IMR-90 (cell line): ENCODE measurements at regions not wholly inside any gene's neighbourhood (a gene's known extent, or its start where the extent isn't known, plus 50 kb on each side); places are given as distances from the start of the nearest gene placed in this dataset.

Experiments used
- BHLHE40 ChIP-seq: fragments of 150-350 bp; IDR thresholded peaks from 2 replicates; pipeline ENCODE4 v1.6.1; 2016; ENCODE audit warnings: mild to moderate bottlenecking, low read depth, low read length
- CHD1 ChIP-seq: IDR thresholded peaks from 2 replicates; pipeline ENCODE4 v1.6.1; 2012; ENCODE audit warnings: low read depth, low read length, improper control_type of control experiment
- CTCF ChIP-seq: conservative IDR thresholded peaks from 2 replicates; pipeline ENCODE4 v1.5.1; 2012; ENCODE audit warnings: mild to moderate bottlenecking, low read depth, low read length, improper control_type of control experiment
- POLR2A ChIP-seq: IDR thresholded peaks from 2 replicates; pipeline ENCODE4 v1.6.1; 2012; ENCODE audit warnings: mild to moderate bottlenecking, low read depth, low read length
- RAD21 ChIP-seq: IDR thresholded peaks from 2 replicates; pipeline ENCODE4 v1.6.1; 2012; ENCODE audit warnings: low read length, improper control_type of control experiment
- RFX5 ChIP-seq: IDR thresholded peaks from 2 replicates; pipeline ENCODE4 v1.8.0; 2012; ENCODE audit warnings: low read depth, mild to moderate bottlenecking, low read length, moderate library complexity
- TF ChIP-seq, protein P1 (sequence below): fragments of 150-350 bp; IDR thresholded peaks from 2 replicates; pipeline ENCODE4 v1.6.1; 2017; ENCODE audit warnings: mild to moderate bottlenecking, antibody characterized with exemption, low read length, low read depth

DNA sequence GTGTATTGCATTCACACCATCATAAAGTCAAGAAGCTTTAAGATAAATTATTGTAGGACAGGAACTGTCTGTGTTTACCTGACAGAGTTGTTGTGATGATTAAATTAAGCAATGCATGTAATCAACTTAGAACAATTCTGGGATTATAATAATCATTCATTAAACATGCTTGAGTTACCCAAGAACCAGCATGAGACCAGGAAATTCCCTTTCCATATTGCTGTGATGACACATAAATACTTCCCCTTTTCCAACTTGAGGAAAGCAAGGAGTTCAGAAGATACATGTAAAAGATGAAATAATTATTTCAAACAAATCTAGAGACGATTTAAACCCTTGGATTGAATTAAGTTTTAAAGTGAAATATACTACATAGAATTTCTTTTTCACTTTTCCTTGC lies 404.4 kb downstream of the GJA1 start:
- TF ChIP-seq CTCF (no peak), POLR2A (no peak), RFX5 (no peak), BHLHE40 (no peak), CHD1 (no peak), RAD21 (no peak)
- TF ChIP-seq, protein P1, sequence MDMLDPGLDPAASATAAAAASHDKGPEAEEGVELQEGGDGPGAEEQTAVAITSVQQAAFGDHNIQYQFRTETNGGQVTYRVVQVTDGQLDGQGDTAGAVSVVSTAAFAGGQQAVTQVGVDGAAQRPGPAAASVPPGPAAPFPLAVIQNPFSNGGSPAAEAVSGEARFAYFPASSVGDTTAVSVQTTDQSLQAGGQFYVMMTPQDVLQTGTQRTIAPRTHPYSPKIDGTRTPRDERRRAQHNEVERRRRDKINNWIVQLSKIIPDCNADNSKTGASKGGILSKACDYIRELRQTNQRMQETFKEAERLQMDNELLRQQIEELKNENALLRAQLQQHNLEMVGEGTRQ = no peak
